Heart right ventricle (tissue), 16 donors: ENCODE measurements at regions not wholly inside any gene's neighbourhood (a gene's known extent, or its start where the extent isn't known, plus 50 kb on each side); places are given as distances from the start of the nearest gene placed in this dataset.
"Not testable (repeated sequence)": the region's sequence is repeated elsewhere in the genome, so short reads cannot be mapped to it uniquely, and the experiment has no call there.

ENCODE experiments used
- ATAC-seq, 8 donors: fragments of 200-7000 bp; cut with Tn5 transposase; one replicate each; pipeline ENCODE4 v1.9.1; 2020; ENCODE audit warnings: mild to moderate bottlenecking in 8 of 8, moderate library complexity in 8 of 8, moderate number of reproducible peaks in 1 of 8
- DNase-seq, 2 donors: peaks; one replicate each; pipeline ENCODE4 v3.0.0-alpha.2; 2020
- H3K27ac ChIP-seq, 10 donors: fragments of 200-600 bp; sonication (generic) in 2 of 10; one replicate each; pipeline versions ENCODE4 v1.5.0 to v1.8.0; 2020 to 2022; ENCODE audit warnings: mild to moderate bottlenecking in 3 of 10
- H3K27me3 ChIP-seq, 7 donors: fragments of 200-600 bp; one replicate each; pipeline ENCODE4 v1.8.0; 2021 to 2022; ENCODE audit warnings: mild to moderate bottlenecking in 2 of 7
- H3K36me3 ChIP-seq, 9 donors: fragments of 200-600 bp; sonication (generic) in 1 of 9; one replicate each; pipeline versions ENCODE4 v1.5.0 to v1.8.0; 2020 to 2022; ENCODE audit warnings: mild to moderate bottlenecking in 2 of 9
- H3K4me1 ChIP-seq, 9 donors: fragments of 200-600 bp; sonication (generic) in 1 of 9; one replicate each; pipeline versions ENCODE4 v1.5.0 to v1.8.0; 2020 to 2022; ENCODE audit warnings: mild to moderate bottlenecking in 4 of 9
- H3K4me3 ChIP-seq, 10 donors: fragments of 200-600 bp; sonication (generic) in 2 of 10; one replicate each; pipeline versions ENCODE4 v1.5.0 to v1.8.0; 2020 to 2022; ENCODE audit warnings: mild to moderate bottlenecking in 7 of 10, moderate library complexity in 2 of 10
- H3K9me3 ChIP-seq, 11 donors: fragments of 200-600 bp in 10 of 11; sonication (generic) in 2 of 11; one replicate each; pipeline versions ENCODE4 v1.5.0 to v1.8.0; 2013 to 2022; ENCODE audit warnings: mild to moderate bottlenecking in 2 of 11, control low read depth in 1 of 11, moderate library complexity in 1 of 11
- CTCF ChIP-seq, 9 donors: fragments of 200-600 bp; sonication (generic) in 2 of 9; IDR thresholded peaks; one replicate each; pipeline versions ENCODE4 v1.5.0 to v1.8.0; 2021 to 2022; ENCODE audit warnings: antibody characterized with exemption in 9 of 9, mild to moderate bottlenecking in 5 of 9, moderate library complexity in 1 of 9
- WGBS, 2 donors: extraction: QIAGEN DNeasy Blood & Tissue Kit; methylation state at CpG; one replicate each; pipeline ENCODE4 v1.1.7; 2013; ENCODE audit warnings: inconsistent platforms in 1 of 2; 5-methylcytosine and 5-hydroxymethylcytosine counted together
- intact Hi-C, 10 donors: fragments of 100-400 bp; cut with DNase I; formaldehyde crosslinking; loops; one replicate each; pipeline versions ENCODE4 v1.11.1 to v1.14.2; 2022
- donor health status: Arrhythmogenic right ventricular cardiomyopathy.
- donor health status: ischemic (EF 13 %, LVEDD 7.1; RV severe dilation, severe dysfunction).
- donor health status: healthy with polysubstance abuse.
- donor health status: DM: no; HTN: yes; CAD: no.
- donor health status: DM: no; HTN: no; CAD: no.
- donor health status: ischemic (EF 25% LVEDD 6.9; RV normal size, moderate dysfunction).
- donor health status: ischemic (EF 25% LVEDD 5.7; RV mildly dilated, moderate dysfunction).
- donor health status: healthy.
- donor health status: DM: yes; HTN: yes; CAD: no.
- donor health status: Ischemic cardiomyopathy.
- donor health status: ischemic (EF 35%, LVEDD 5.7; RV mildly dilated, moderate dysfunction).
- donor health status: nonischemic (EF 11% LVEDD 7.7; RV severe dilation, severe dysfunction).
- donor health status: DM: yes; HTN: yes; CAD: no.
- donor health status: PGD.
- donor health status: ischemic (EF 29% LVEDD 5.4; RV normal size, mild dysfunction).
- donor health status: nonischemic (EF 23%, LVEDD 6.1; RV moderate dilation, normal function).

GRCh38 chrX:82528525-82528924, 979.6 kb upstream of the POU3F4 start:
- no peak overlapping the region for H3K4me3 ChIP-seq
- no peaks in the 10 kb centered on the region for H3K36me3 ChIP-seq
- H3K27me3 ChIP-seq: no peaks in the 10 kb centered on the region
- no peak for ATAC-seq
- WGBS, 2 donors: 41 to 60% methylated on average over 1 of the region's 1 CpG
- TF ChIP-seq CTCF (IDR thresholded peaks at IDR 0.05): no peak
- no peak for DNase-seq
- H3K9me3 ChIP-seq: no peaks in the 10 kb centered on the region
- no peak overlapping the region for H3K27ac ChIP-seq
- intact Hi-C loops: no loop called here
- H3K4me1 ChIP-seq: no peaks in the 10 kb centered on the region

- no peak for ATAC-seq
- Histone ChIP-seq H3K4me1 (no peaks in the 10 kb centered on the region), H3K27me3 (no peaks in the 10 kb centered on the region), H3K4me3 (no peak overlapping the region), H3K36me3 (no peaks in the 10 kb centered on the region), H3K9me3 (peaks cover 0 to 10% (median 0%) of the 10 kb centered on the region in 11 donors), H3K27ac (no peak overlapping the region)
- no peak for DNase-seq
- no peak for TF ChIP-seq CTCF (IDR thresholded peaks at IDR 0.05)
- intact Hi-C loops: no loop called here
- 58 to 72% methylated on average over 4 of the region's 4 CpGs for WGBS, 2 donors
Observed at GRCh38 chrX:82534086-82534597, 973.9 kb upstream of the POU3F4 start.

- H3K9me3 ChIP-seq: peaks cover 0 to 21% (median 0%) of the 10 kb centered on the region in 11 donors
- ATAC-seq, DNase-seq, H3K4me1 ChIP-seq, H3K27ac ChIP-seq, H3K36me3 ChIP-seq, intact Hi-C loops, H3K27me3 ChIP-seq, H3K4me3 ChIP-seq: not testable (repeated sequence)
- 79 to 83% methylated on average over 3 of the region's 3 CpGs for WGBS, 2 donors
Observed at GRCh38 chrX:82537205-82537604, 970.9 kb upstream of the POU3F4 start.

GRCh38 chrX:82541822-82542221, 966.3 kb upstream of the POU3F4 start:
- Histone ChIP-seq H3K27ac (no peak overlapping the region), H3K4me3 (no peak overlapping the region), H3K4me1 (no peaks in the 10 kb centered on the region), H3K9me3 (peaks cover 0 to 28% (median 0%) of the 10 kb centered on the region in 11 donors), H3K27me3 (no peaks in the 10 kb centered on the region), H3K36me3 (no peaks in the 10 kb centered on the region)
- no peak for TF ChIP-seq CTCF (IDR thresholded peaks at IDR 0.05)
- intact Hi-C loops: no loop called here
- DNase-seq (no peak), ATAC-seq (no peak)
- WGBS, 2 donors: 95 to 98% methylated on average over 2 of the region's 2 CpGs

GRCh38 chrX:82552201-82552600, 955.9 kb upstream of the POU3F4 start:
- DNase-seq, H3K4me1 ChIP-seq, H3K27me3 ChIP-seq, intact Hi-C loops, H3K36me3 ChIP-seq, H3K4me3 ChIP-seq, ATAC-seq, H3K27ac ChIP-seq: not testable (repeated sequence)
- 88 to 89% methylated on average over 21 of the region's 21 CpGs for WGBS, 2 donors
- H3K9me3 ChIP-seq: peaks cover 0 to 19% (median 0%) of the 10 kb centered on the region in 11 donors
